Fibroblast of skin of left biceps (primary cell): ENCODE measurements at regions not wholly inside any gene's neighbourhood (a gene's known extent, or its start where the extent isn't known, plus 50 kb on each side); places are given as distances from the start of the nearest gene placed in this dataset.
"Not testable (repeated sequence)": the region's sequence is repeated elsewhere in the genome, so short reads cannot be mapped to it uniquely, and the experiment has no call there.

ENCODE experiments used
- DNase-seq, 2 experiments: peaks; one replicate each; pipeline ENCODE4 v3.0.0-alpha.2; 2013; ENCODE audit warnings: low read depth in 2 of 2

GRCh38 chr3:106448372-106448966 lies 579.7 kb upstream of the CBLB start:
- DNase-seq = not testable (repeated sequence)

GRCh38 chr3:106452096-106452495 lies 583.3 kb upstream of the CBLB start:
- DNase-seq = no peak

GRCh38 chr3:106454497-106454896 lies 585.7 kb upstream of the CBLB start:
- no peak for DNase-seq

- peak; percentile 82 to 84 for DNase-seq
Measured at GRCh38 chr3:106457281-106458180, 588.7 kb upstream of the CBLB start.

GRCh38 chr3:106458952-106459351 lies 590.1 kb upstream of the CBLB start:
- DNase-seq = no peak

- no peak for DNase-seq
Measured at GRCh38 chr3:106466881-106467280, 598.1 kb upstream of the CBLB start.

GRCh38 chr3:106473576-106474475 lies 605.0 kb upstream of the CBLB start:
- DNase-seq = no peak

- DNase-seq = peak; percentile 5 to 10
Measured at GRCh38 chr3:106482451-106482850, 613.6 kb upstream of the CBLB start.

GRCh38 chr3:106485217-106485616 lies 616.4 kb upstream of the CBLB start:
- no peak for DNase-seq

GRCh38 chr3:106485802-106486201 lies 617.0 kb upstream of the CBLB start:
- no peak for DNase-seq

GRCh38 chr3:106486945-106487639 lies 618.3 kb upstream of the CBLB start:
- DNase-seq = not testable (repeated sequence)

- no peak for DNase-seq
Measured at GRCh38 chr3:106488331-106488730, 619.5 kb upstream of the CBLB start.

- DNase-seq = no peak
Measured at GRCh38 chr3:106491796-106492195, 623.0 kb upstream of the CBLB start.

- no peak for DNase-seq
Measured at GRCh38 chr3:106508331-106508893, 639.6 kb upstream of the CBLB start.

GRCh38 chr3:106510206-106510605 lies 641.4 kb upstream of the CBLB start:
- peak in 1 of 2 experiments; percentile 12 for DNase-seq

GRCh38 chr3:106512846-106513245 lies 644.0 kb upstream of the CBLB start:
- no peak for DNase-seq

GRCh38 chr3:106514431-106514830 lies 645.6 kb upstream of the CBLB start:
- DNase-seq = no peak

- DNase-seq = peak in 1 of 2 experiments; percentile 4
Measured at GRCh38 chr3:106518516-106518915, 649.7 kb upstream of the CBLB start.

GRCh38 chr3:106522397-106522796 lies 653.6 kb upstream of the CBLB start:
- DNase-seq = no peak

GRCh38 chr3:106528932-106529331 lies 660.1 kb upstream of the CBLB start:
- no peak for DNase-seq

- no peak for DNase-seq
Measured at GRCh38 chr3:106529738-106530137, 660.9 kb upstream of the CBLB start.
